HG03095 (cell line): ENCODE measurements at regions not wholly inside any gene's neighbourhood (a gene's known extent, or its start where the extent isn't known, plus 50 kb on each side); places are given as distances from the start of the nearest gene placed in this dataset.
"Not testable (repeated sequence)": the region's sequence is repeated elsewhere in the genome, so short reads cannot be mapped to it uniquely, and the experiment has no call there.

Experiments
- ATAC-seq: cut with Tn5 transposase; IDR thresholded peaks from one replicate; pipeline ENCODE4 v1.9.1; 2021; ENCODE audit warnings: moderate library complexity; ENCODE audit not compliant: unreplicated experiment

DNA sequence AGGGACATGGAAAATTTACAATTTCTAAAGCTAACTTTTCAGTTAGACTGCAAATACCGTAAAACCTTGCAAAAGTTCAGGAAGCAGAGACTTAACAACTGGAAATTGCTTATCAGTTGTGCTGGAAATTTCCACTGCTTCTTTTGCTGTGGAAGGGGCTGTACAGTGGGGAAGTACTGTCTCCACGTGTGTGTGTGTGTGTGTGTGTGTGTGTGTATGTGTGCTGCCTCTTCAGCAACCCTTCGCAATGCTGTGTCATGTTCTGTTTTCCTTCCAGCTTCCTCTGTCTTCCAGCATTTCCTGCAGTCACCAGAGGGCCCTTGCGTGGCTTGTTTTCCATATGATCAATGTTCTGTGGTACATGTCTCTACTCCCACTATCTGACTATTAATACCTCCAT lies 87.5 kb upstream of the RANBP3L start:
- no peak for ATAC-seq

DNA sequence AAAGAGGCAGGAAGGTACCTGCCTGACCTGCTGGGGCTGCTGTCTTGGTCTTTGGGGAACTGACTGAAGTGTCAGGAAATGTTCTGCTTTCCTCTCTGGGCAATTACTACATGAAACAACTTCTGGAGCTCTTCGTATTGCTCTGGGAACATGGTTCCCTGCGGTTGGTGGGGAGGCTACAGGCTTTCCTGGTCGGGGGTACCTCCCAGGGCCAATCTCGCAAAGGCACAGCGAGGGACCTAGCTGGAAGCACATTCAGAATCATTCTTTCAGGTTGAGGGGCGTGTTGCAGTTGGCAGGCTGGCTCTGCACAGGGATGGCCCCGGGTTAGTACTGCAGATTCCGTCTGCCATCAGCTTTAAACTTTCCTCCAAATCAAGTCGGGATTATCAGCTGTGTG lies 88.9 kb upstream of the RANBP3L start:
- ATAC-seq = no peak

DNA sequence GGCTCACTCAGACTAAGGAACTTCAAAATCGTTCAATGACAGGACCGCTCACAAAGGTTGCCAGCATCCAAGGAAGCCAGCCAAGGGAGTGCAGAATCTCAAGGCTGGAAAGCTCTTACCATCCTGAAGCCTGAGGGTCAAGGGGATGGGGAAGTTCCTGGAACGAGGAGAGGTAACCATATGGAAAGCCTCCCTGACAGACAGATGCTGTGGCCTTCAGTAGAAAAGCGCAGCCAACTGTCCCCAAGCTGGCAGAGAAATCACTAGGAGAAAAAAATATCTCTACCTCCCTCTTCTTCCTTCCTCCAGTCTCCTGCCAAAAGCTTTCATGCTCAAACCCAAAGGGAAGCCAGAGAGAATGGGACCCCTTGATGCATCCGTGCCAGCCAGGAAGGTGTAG lies 90.5 kb upstream of the RANBP3L start:
- no peak for ATAC-seq

DNA sequence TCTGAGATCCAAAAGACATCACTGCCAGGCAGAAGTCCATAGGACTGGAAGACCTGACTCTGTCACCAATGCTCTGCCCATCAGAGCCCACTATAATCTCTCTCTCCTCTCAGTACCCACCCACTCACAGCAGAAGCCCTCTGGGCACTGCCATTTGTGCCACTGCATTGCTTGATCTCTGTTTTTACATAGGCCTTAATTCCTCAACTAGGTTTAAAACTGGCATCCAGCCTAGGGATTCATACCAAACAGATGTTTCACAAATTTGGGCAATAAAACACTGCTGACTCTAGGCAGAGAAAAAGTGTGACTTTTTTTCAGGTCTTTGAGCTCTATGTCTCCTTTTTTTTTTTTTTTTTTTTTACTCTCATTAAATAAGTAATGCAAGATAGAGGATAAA lies 91.1 kb upstream of the RANBP3L start:
- ATAC-seq = no peak

DNA sequence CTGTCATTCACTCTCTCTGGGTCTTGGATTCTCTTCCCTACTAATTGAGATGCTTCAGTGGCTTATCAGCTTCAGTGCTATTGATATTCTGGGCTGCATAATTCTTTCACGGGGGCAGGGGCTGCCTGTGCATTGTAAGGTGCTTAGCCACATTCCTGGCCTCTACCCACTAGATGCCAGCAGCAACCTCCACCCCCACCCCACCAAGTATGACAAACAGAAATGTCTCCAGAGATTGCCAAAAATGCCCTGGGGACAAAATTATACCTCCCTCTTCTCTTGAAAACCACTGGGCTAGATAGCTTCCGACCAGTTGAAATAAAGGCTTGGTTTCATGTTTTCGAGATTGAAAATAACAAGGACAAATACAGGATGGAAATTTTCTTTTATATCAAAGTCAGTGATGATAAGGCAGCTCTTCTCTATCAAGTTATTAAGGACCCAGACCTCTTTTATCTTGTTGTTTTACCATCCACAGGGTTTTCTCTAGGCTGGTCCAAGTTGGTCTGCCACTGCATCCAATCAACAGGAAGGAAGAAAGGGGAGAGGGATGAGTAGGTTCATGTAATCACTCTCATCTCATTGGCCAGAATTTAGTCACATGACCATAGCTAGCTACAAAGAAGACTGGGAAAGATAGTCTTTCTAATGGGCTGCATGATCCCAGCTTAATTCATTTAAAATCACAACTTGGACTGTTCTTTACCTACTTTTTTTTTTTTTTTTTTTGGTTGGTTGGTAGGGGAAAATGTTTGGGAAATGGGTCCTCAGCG lies 92.1 kb upstream of the RANBP3L start:
- no peak for ATAC-seq

DNA sequence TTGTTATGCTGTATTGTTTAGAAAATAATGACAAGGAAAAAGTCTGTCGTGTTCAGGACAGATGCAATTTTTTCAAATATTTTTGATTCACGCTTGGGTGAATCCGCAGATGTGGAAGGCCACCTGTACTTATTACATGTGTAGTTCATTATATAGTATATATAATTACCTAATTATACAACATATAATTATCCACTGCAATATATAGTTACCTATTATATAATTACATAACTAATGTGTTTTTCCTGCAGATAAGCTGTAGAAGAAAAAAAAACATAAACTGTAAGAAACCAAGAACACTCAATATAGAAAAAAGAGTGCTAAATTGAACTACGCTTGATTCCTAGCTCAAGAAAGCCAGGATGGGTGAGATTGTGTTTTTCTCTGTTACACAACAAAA lies 93.6 kb upstream of the RANBP3L start:
- ATAC-seq = no peak

DNA sequence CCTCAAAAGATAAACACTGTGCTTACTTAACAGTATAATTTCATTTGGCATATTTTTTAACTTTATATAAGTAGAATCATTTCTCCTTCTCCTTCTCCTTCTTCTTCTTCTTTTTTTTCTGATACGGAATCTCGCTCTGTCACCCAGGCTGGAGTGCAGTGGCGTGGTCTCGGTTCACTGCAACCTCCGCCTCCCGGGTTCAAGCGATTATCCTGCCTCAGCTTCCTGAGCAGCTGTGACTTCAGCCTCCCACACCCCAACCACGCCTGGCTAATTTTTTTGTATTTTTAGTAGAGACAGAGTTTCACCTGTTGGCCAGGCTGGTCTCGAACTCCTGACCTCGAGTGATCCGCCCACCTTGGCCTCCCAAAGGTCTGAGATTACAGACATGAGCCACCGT lies 94.2 kb upstream of the RANBP3L start:
- not testable (repeated sequence) for ATAC-seq

DNA sequence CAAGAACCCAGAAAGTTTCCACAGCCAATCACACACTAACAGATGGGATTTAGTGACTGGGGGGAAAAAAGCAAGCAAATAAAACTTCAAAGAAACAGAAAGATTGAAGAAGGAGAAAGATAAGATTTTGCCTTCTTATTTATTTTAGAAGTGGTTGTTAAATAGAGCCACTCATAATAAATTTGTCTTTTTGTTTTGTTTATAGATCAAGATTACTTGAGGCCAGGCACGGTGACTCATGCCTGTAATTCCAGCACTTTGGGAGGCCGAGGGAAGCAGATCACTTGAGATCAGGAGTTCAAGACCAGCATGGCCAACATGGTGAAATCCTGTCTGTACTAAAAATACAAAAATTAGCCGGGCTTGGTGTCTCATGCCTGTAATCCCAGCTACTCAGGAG lies 94.9 kb upstream of the RANBP3L start:
- ATAC-seq = no peak

DNA sequence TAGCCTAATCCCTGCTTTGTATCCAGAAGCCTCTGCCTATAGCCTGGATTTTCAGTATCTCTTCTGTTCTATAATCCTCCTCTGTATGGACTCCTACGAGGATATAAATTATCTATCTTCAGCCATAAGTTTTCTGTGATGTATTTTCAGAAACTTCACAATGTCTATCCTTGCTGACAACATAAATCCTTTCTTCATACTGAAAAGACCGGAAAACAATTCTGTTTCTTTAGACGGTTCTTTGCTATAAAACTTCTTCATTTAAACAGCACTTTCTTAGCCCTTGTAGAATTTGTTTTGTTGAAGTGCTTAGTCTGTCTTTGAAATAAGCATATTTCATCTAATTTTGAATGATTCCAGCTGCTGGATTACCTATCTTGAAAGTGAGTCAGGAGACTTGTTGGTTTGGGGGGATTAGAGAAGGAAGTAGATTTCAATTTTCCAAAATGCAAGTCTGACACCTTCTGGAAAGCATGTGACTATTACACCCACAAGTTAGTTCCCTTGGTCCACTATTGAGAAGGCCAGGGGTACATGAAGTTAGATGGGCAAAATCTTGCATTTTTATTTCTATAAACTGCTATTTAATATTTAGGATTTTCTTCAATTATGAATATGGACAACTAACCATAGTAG lies 96.3 kb upstream of the RANBP3L start:
- ATAC-seq = no peak

DNA sequence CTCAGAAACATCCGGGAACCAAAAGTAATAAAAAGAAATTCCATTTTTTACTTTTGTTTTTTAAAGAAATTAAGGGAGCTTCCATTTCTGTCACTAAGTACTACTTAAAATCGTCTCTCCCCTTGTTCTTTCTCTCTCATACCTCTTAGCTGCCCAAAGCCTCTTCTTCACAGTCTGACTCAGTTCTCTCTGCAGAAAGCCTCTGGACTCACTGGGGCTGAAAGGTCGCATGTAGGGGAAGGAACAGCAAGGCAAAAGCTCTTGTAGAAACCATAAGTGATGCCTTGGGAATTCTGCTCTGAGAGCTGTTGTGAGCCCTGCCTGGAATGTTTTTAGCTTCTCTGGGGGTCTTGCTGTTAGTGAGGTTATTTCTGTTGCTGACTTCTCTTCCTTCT lies 100.8 kb upstream of the RANBP3L start:
- ATAC-seq = no peak

DNA sequence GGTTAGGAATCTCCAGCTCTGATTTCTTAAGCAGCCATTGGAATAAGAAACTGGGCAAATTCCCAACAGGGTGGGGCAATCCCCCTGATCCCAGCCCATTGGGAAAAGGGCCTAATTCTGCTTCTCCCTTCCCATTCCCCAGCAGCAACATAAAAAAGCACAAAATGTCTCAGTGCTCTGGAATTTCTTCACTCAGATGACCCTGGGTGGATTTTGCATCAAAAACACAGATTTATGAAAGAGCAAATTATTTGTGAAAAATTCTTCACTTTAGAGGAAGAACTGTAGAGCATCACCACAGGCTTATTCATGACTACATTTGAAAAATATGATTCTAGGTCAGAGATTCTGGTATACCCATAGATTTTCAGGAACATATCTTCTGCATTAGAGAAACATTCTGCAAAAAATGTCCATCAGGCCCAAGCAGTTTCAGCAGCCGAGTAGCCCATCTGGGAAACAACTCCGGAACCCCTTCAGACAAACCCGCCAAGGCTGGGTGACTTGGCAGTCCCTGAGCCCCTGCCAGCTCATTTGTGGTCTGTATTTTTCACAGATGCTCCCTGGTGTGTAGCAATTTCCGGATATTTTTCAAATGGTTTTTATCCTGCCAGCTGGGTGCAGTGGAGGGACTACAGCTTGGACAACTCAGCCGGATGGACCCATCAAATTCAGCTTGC lies 102.1 kb upstream of the RANBP3L start:
- ATAC-seq = no peak

DNA sequence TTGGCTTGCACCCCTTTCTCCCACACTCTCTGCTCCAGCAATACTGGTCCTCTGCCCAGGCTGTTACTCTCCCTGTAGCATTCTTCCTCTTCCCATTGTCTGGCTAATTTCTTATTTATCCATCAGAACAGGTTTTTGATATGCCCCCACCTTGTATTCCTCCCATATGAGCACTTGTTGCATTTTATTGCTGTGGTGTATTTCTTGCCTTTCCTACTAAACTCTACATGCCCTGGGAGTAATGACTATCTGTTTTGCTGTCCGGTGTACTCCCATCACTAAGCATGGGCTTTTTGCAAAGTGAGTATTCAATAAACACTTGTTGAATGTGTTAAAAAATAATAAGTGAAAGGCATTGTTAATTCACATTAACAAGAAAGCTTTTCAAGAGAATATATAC lies 104.3 kb upstream of the RANBP3L start:
- ATAC-seq = no peak

DNA sequence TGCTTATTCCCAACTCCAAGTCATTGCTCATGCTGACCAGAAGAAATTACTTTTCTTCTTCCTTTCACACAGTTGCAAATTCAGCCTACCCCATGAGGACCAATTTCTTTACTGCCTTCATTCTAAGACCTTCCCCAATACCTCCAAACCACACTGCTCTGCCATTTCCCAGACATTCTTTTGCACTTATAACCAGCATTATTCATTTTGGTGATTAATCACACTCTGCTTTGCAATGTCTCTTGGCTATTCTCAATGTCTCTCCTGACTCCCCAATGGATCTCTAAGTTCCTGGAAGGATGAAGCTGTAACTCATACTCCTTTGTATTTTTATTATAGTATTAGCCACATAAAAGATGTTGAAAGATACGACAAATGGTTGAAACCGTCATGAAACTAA lies 105.7 kb upstream of the RANBP3L start:
- ATAC-seq = no peak

DNA sequence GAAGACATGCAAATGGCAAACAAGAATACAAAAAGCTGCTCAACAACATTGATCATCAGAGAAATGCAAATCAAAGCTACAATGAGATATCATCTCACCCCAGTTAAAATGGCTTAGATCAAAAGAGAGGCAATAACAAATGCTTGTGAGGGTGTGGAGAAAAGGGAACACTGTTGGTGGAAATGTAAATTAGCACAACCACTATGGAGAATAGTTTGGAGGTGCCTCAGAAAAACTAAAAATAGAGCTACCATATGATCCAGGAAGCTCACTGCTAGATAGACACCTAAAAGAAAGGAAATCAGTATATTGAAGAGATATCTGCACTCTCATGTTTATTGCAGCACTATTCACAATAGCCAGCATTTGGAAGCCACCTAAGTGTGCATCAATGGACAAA lies 108.0 kb upstream of the RANBP3L start:
- not testable (repeated sequence) for ATAC-seq

DNA sequence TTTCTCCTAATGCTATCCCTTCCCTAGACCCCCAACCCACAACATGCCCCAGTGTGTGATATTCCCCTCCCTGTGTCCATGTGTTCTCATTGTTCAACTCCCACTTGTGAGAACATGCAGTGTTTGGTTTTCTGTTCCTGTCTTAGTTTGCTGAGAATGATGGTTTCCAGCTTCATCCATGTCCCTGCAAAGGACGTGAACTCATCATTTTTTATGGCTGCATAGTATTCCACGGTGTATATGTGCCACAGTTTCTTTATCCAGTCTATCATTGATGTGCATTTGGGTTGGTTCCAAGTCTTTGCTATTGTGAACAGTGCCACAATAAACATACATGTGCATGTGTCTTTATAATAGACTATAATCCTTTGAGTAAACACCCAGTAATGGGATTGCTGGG lies 109.0 kb upstream of the RANBP3L start:
- ATAC-seq = not testable (repeated sequence)

DNA sequence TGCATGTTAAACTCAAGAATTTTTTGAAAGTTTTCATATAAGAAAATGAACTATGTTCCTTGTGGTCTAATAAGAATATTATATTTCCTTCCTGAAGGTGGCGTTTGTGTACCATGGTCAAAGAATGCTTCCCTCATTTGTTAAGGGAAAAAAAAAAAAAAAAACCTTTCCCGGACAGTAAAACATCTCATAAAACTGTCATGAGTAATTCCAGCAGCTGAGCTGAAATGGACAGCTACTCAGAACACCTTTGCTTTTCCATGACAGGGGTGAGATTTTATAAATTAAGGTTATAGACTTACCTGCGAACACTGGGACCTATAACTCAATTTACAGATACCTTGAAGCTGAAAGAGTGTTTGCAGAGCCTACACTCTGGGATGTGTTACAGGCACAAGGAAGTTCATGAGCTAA lies 113.2 kb upstream of the RANBP3L start:
- ATAC-seq = no peak

DNA sequence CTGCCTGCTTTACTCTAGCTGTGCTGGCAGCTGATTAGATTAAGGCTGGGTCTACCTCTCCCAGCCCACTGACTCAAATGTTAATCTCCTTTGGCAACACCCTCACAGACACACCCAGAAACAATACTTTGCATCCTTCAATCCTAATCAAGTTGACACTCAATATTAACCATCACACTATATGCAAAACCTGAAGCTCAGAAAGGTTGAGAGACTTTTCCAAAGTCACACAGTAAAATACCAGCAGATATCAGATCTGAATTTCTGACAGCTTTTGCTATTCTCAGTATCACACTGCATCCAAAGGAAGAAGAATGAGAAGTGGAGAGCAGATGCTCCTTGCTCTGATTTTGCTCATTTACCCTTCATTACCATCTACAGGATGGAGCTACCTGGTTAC lies 114.9 kb upstream of the RANBP3L start:
- no peak for ATAC-seq

DNA sequence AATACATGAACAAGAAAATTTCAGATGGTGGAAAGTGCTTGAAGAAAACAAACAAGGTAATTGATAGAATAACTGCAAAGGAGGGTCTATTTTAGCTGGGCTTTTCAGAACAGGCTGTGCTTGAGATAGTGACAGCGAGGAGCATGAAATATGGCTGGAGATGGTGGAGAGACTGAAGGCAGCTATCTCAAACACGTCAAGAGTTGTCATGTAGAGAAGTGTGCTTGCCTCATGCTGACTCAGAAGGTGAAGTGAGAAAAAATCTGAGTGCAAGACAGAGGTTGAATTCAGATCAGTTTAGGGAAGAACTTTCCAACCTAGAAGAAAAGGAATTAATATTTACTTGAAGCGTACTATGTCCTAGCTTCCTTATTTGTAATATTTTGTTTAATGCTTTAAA lies 115.5 kb upstream of the RANBP3L start:
- ATAC-seq = no peak

DNA sequence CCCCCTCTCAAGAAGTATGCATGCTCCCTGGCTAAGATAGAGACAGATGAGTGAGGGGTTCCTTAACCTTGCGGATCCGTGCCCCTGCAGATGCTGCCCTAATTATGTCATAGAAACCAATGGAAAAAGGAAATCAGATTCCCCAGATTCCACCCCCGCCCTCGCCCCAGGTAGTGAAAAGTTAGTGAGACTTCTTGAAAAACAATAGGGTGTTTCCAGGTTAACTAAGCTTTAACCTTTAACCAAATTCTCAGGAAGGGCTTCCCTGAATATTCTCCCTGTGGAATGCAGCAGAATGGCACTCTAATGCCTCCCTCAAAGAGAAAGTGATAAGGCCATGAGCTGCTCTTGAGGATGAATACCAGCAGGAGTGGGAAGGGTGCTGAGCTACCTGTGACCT lies 116.0 kb upstream of the RANBP3L start:
- no peak for ATAC-seq

DNA sequence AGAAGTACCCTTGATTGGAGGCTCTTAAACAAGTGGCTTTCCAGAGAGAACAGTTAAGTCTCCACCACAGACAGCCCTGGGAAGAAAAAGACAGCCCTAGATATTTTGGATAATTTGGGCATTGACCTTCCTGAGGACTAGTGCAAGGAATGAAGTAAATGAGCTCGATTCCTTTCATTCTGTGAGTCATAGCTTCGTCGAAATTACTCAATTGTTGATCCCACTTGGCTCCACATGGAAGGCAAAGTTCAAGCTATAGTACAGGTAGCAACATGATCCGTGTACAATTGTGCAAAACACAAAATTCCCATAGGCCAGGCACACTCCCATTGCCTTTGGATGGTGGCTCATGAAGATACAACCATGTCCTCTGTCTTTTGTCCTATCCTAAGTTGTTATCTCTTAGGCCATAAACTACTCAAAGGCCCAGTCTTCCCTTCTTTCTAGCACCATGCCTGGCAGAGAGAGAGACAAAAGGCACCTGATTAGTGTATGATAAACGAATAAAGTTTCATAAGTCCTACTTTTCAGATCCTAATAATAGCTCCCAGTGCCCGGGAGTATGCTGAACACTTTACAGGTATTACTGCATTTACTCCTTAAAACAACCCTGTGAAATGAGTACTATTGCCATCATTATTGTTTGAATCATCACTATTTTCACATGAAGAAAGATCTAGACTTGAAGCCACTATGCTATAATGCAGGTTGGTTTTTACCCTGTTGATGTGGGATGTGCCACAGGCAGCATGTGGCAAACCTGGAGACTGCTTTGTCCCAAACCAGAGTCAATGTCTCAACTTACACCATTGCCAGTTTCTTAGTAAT lies 116.7 kb upstream of the RANBP3L start:
- ATAC-seq = no peak

DNA sequence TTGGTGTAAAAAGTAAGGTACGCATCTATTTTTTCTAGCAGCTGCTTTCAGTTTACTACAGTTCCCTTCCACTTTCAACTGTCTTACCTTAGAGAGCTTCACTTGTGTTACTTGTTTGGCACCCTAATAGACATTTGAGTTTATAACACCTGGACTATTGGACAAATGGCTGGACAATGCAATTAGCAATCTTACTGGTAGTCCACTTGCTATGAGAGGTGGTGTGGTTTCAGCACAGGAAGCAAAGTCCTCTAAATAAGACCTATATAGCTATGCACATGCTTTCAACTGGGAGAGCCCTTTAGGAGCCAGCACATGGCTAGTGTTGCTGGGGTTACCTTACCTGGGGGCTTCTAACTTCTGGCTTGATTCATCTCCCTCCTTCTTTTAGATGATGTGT lies 119.6 kb upstream of the RANBP3L start:
- no peak for ATAC-seq
